H1 (cell line): ENCODE measurements at regions not wholly inside any gene's neighbourhood (a gene's known extent, or its start where the extent isn't known, plus 50 kb on each side); places are given as distances from the start of the nearest gene placed in this dataset.

Experiments
- CTCF ChIA-PET: fragments of 300-600 bp; sonication (Branson Sonifier 250); formaldehyde crosslinking; loops from one replicate; lab custom pipeline; 2021; ENCODE audit not compliant: partially characterized antibody; lab: Charles Lee
- POLR2A ChIA-PET: fragments of 300-600 bp; sonication (Branson Sonifier 250); formaldehyde crosslinking; loops from one replicate; lab custom pipeline; 2021; ENCODE audit warnings: inconsistent platforms; ENCODE audit not compliant: partially characterized antibody; lab: Charles Lee
- DNase-seq, 2 experiments: peaks; one replicate each; pipeline versions ENCODE4 v3.0.0 to v3.0.0-alpha.2; 2010 to 2022; ENCODE audit warnings: low spot score in 2 of 2, low read depth in 1 of 2, mixed read lengths in 1 of 2
- FAIRE-seq: peaks from 2 replicates; lab custom pipeline; 2011; peaks lifted over from hg19 to GRCh38; lab: Jason Lieb, UNC
- H2AFZ ChIP-seq: 2 replicates; pipeline ENCODE4 v1.8.1; 2012; ENCODE audit warnings: low read length, inconsistent platforms
- H2AK5ac ChIP-seq: 2 replicates; pipeline ENCODE4 v1.6.1; 2013; ENCODE audit warnings: low read depth, low read length
- H2BK120ac ChIP-seq: replicated peaks from 2 replicates; pipeline ENCODE3; 2013; ENCODE audit warnings: low read depth, low read length, inconsistent platforms
- H2BK12ac ChIP-seq: 2 replicates; pipeline ENCODE4 v1.6.1; 2013; ENCODE audit warnings: low read depth, low read length
- H2BK15ac ChIP-seq: 2 replicates; pipeline ENCODE4 v1.6.1; 2013; ENCODE audit warnings: low read length
- H2BK20ac ChIP-seq: 2 replicates; pipeline ENCODE4 v1.6.1; 2013; ENCODE audit warnings: low read length
- H2BK5ac ChIP-seq: 2 replicates; pipeline ENCODE4 v1.6.1; 2013; ENCODE audit warnings: low read depth, low read length
- H3K14ac ChIP-seq: 2 replicates; pipeline ENCODE4 v1.6.1; 2013; ENCODE audit warnings: inconsistent platforms; ENCODE audit not compliant: insufficient read length
- H3K18ac ChIP-seq: 2 replicates; pipeline ENCODE4 v1.6.1; 2013; ENCODE audit warnings: low read length; ENCODE audit errors: extremely low read depth
- H3K23ac ChIP-seq: 2 replicates; pipeline ENCODE4 v1.6.1; 2013; ENCODE audit warnings: inconsistent platforms; ENCODE audit not compliant: insufficient read length
- H3K23me2 ChIP-seq: 2 replicates; pipeline ENCODE4 v1.6.1; 2013; ENCODE audit warnings: low read depth, low read length
- H3K27ac ChIP-seq: 2 replicates; pipeline ENCODE4 v1.6.1; 2011; ENCODE audit warnings: low read depth, low read length, inconsistent platforms
- H3K27me3 ChIP-seq, 4 experiments: replicated peaks in 1 of 4; 1 replicate in 1 of 4; 2 replicates in 3 of 4; pipeline versions ENCODE4 v1.6.1 to v1.8.1; 2011 to 2013; ENCODE audit warnings: low read length in 3 of 4, mild to moderate bottlenecking in 3 of 4, inconsistent platforms in 2 of 4, mixed read lengths in 2 of 4, moderate library complexity in 1 of 4; ENCODE audit not compliant: control insufficient read depth in 3 of 4, insufficient read depth in 3 of 4; ENCODE audit errors: extremely low read depth in 1 of 4
- H3K36me3 ChIP-seq, 4 experiments: 2 replicates each; pipeline versions ENCODE4 v1.6.1 to v1.8.1; 2011 to 2013; ENCODE audit warnings: mild to moderate bottlenecking in 4 of 4, low read length in 3 of 4, moderate library complexity in 2 of 4, control low read depth in 1 of 4, inconsistent platforms in 1 of 4; ENCODE audit not compliant: insufficient read depth in 4 of 4, control insufficient read depth in 2 of 4
- H3K4ac ChIP-seq: replicated peaks from 2 replicates; pipeline ENCODE3; 2013; ENCODE audit warnings: low read length, low read depth, mixed read lengths, inconsistent platforms; ENCODE audit not compliant: insufficient read length
- H3K4me1 ChIP-seq, 4 experiments: replicated peaks in 1 of 4; 1 replicate in 1 of 4; 2 replicates in 3 of 4; pipeline versions ENCODE4 v1.6.1 to v1.8.1; 2011 to 2013; ENCODE audit warnings: low read length in 3 of 4, inconsistent platforms in 2 of 4, mixed read lengths in 1 of 4; ENCODE audit not compliant: insufficient read depth in 4 of 4, control insufficient read depth in 3 of 4
- H3K4me2 ChIP-seq, 2 experiments: 2 replicates each; pipeline versions ENCODE4 v1.6.1 to v1.8.1; 2011 to 2013; ENCODE audit warnings: low read depth in 2 of 2, low read length in 2 of 2, control low read depth in 1 of 2, inconsistent platforms in 1 of 2, mild to moderate bottlenecking in 1 of 2; ENCODE audit not compliant: insufficient read depth in 1 of 2
- H3K4me3 ChIP-seq, 4 experiments: fragments of 200-600, 300-600 bp in 1 of 4; sonication (generic), shearing (Covaris generic), sonication (Bioruptor Twin) in 1 of 4; 2 replicates each; pipeline versions ENCODE4 v1.5.1 to v1.8.1; 2011 to 2016; ENCODE audit warnings: low read length in 4 of 4, low read depth in 3 of 4, control low read depth in 2 of 4, inconsistent platforms in 2 of 4, mild to moderate bottlenecking in 2 of 4, mixed read lengths in 1 of 4, moderate library complexity in 1 of 4; ENCODE audit not compliant: insufficient read depth in 2 of 4; ENCODE audit errors: extremely low read depth in 1 of 4
- H3K56ac ChIP-seq: replicated peaks from 2 replicates; pipeline ENCODE3; 2013; ENCODE audit warnings: low read depth, mild to moderate bottlenecking, mixed read lengths, low read length, inconsistent platforms; ENCODE audit not compliant: insufficient read length
- H3K79me1 ChIP-seq: 2 replicates; pipeline ENCODE4 v1.6.1; 2013; ENCODE audit warnings: low read depth, low read length, control low read depth
- H3K79me2 ChIP-seq, 2 experiments: 2 replicates each; pipeline versions ENCODE4 v1.6.1 to v1.8.1; 2012 to 2013; ENCODE audit warnings: low read length in 2 of 2, mild to moderate bottlenecking in 2 of 2, inconsistent platforms in 1 of 2; ENCODE audit not compliant: insufficient read depth in 2 of 2, control insufficient read depth in 1 of 2
- H3K9ac ChIP-seq, 4 experiments: replicated peaks in 1 of 4; 1 replicate in 1 of 4; 2 replicates in 3 of 4; pipeline versions ENCODE4 v1.6.1 to v1.8.1; 2011 to 2013; ENCODE audit warnings: low read depth in 3 of 4, low read length in 3 of 4, control low read depth in 2 of 4, mild to moderate bottlenecking in 2 of 4, moderate library complexity in 2 of 4, inconsistent platforms in 1 of 4; ENCODE audit errors: extremely low read depth in 1 of 4
- H3K9me3 ChIP-seq, 2 experiments: 2 replicates each; pipeline versions ENCODE4 v1.6.1 to v1.8.1; 2012 to 2013; ENCODE audit warnings: mild to moderate bottlenecking in 2 of 2, moderate library complexity in 2 of 2, control low read depth in 1 of 2, inconsistent platforms in 1 of 2, low read depth in 1 of 2, low read length in 1 of 2, mixed read lengths in 1 of 2; ENCODE audit not compliant: insufficient read depth in 2 of 2
- H4K20me1 ChIP-seq, 2 experiments: replicated peaks in 1 of 2; 2 replicates each; pipeline versions ENCODE3 to v1.8.1; 2011 to 2013; ENCODE audit warnings: inconsistent platforms in 2 of 2, low read length in 2 of 2, mild to moderate bottlenecking in 1 of 2; ENCODE audit not compliant: insufficient read depth in 2 of 2, control insufficient read depth in 1 of 2
- H4K5ac ChIP-seq: 2 replicates; pipeline ENCODE4 v1.6.1; 2013; ENCODE audit warnings: low read length, low read depth, mixed read lengths, inconsistent platforms; ENCODE audit not compliant: insufficient read length
- H4K8ac ChIP-seq: 2 replicates; pipeline ENCODE4 v1.8.0; 2013; ENCODE audit warnings: mild to moderate bottlenecking, moderate library complexity, low read length, inconsistent platforms; ENCODE audit not compliant: insufficient read depth; ENCODE audit errors: extremely low read depth
- H4K91ac ChIP-seq: replicated peaks from 2 replicates; pipeline ENCODE3; 2013; ENCODE audit warnings: low read length, mixed read lengths, inconsistent platforms; ENCODE audit not compliant: insufficient read length
- WGBS, 2 experiments: shearing (Covaris generic) in 1 of 2; methylation state at CpG; one replicate each; pipeline versions ENCODE4 v1.1.6 to v1.1.7; 2013 to 2015; ENCODE audit warnings: low lambda C conversion rate in 2 of 2, mixed read lengths in 2 of 2, inconsistent platforms in 1 of 2, low coverage in 1 of 2, missing lambda C conversion rate in 1 of 2; ENCODE audit not compliant: insufficient replicate concordance in 2 of 2, insufficient coverage in 1 of 2, insufficient read length in 1 of 2; ENCODE audit errors: extremely low coverage in 1 of 2, missing lambda C conversion rate in 1 of 2; 5-methylcytosine and 5-hydroxymethylcytosine counted together

- no peak overlapping the region for H2BK15ac ChIP-seq
- 0 out of 2 replicates have a peak overlapping the region, but pooled peaks have one; percentile 3 for H2BK20ac ChIP-seq
- H3K23ac ChIP-seq, result no peak overlapping the region
- H3K27ac ChIP-seq, result no peak overlapping the region
- DNase-seq (peak in 1 of 2 experiments; percentile 17), FAIRE-seq (no peak)
- no peak overlapping the region for H4K5ac ChIP-seq
- no peaks in the 10 kb centered on the region for H3K9me3 ChIP-seq
- H3K4me1 ChIP-seq, result no peaks in the 10 kb centered on the region
- no peak overlapping the region for H3K4ac ChIP-seq
- ChIA-PET POLR2A (no interaction called here), CTCF (interaction anchor here (1.5 kb wide), 1 partner anchor 25 kb away, joined by 8 read pairs; no protein-coding TSS in a partner anchor)
- no peak overlapping the region for H2BK5ac ChIP-seq
- H2BK120ac ChIP-seq, result no peak overlapping the region
- H3K27me3 ChIP-seq, result no peaks in the 10 kb centered on the region; a peak in 1 of 7 replicates
- H4K8ac ChIP-seq, result no peak overlapping the region
- H4K20me1 ChIP-seq, result peaks cover 0 to 3% of the 10 kb centered on the region in 2 experiments
- no peaks in the 10 kb centered on the region for H3K36me3 ChIP-seq
- H2AFZ ChIP-seq, result no peak overlapping the region
- no peaks in the 10 kb centered on the region for H3K79me1 ChIP-seq
- H3K9ac ChIP-seq, result no peak overlapping the region
- peak overlapping the region; percentile 60; the same call in 1 of the 2 replicates for H2BK12ac ChIP-seq
- H3K4me2 ChIP-seq, result no peak overlapping the region
- no peak overlapping the region for H4K91ac ChIP-seq
- WGBS, 2 experiments, result 86% methylated on average over 8 of the region's 8 CpGs; no CpG with 5 or more reads in 1 of the 2 experiments
- no peak overlapping the region for H3K14ac ChIP-seq
- no peak overlapping the region for H3K4me3 ChIP-seq
- no peak overlapping the region for H2AK5ac ChIP-seq
- H3K18ac ChIP-seq, result no peak overlapping the region; the same call in 1 of the 2 replicates
- peaks cover 9% of the 10 kb centered on the region; the same call in 1 of the 2 replicates for H3K23me2 ChIP-seq
- H3K79me2 ChIP-seq, result no peaks in the 10 kb centered on the region
- no peak overlapping the region for H3K56ac ChIP-seq
Observed at GRCh38 chr9:135307300-135307699, 172.3 kb upstream of the PPP1R26 start.
